ENCODE measurements at regions not wholly inside any gene's neighbourhood (a gene's known extent, or its start where the extent isn't known, plus 50 kb on each side); places are given as distances from the start of the nearest gene placed in this dataset.
"Not testable (repeated sequence)": the region's sequence is repeated elsewhere in the genome, so short reads cannot be mapped to it uniquely, and the experiment has no call there.

DNA sequence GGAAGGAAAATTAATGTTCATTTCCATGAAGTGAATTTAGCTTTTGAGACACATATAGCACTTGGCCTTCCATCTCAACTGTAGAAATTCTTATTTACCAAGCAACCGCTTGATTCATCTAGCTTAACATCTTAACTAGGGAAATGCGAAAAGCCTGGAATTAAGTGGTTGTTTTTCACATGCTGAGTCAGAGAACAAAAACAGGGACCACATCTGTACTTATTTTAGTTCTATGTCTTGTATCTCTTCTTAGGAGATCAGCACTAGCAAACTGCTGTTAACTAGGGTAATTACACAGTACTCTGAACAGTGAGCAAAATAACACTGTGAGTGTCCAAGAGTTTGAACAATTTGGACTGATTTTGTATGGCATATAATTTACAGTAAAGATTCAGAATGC lies 590.9 kb upstream of the NRSN1 start:
- DNase-seq (ENCODE audit: low spot score), result no peak

DNA sequence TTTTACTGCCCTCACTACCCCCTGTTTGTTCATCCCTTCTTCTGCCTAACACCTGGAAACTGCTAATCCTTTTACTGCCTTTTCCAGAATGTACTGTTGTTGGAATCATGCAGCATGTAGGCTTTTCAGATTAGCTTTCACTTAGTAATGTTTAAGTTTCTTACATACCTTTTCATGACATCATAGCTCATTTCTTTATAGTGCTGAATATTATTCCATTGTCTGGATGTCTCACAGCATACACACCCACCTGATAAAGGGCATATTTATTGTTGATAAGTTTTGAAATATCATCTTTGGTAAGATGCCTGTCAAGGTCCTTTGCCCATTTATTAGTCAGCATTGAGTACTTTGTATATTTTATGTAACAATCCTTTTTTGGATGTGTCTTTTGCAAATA lies 588.2 kb upstream of the NRSN1 start:
- DNase-seq (ENCODE audit: low spot score), result no peak

DNA sequence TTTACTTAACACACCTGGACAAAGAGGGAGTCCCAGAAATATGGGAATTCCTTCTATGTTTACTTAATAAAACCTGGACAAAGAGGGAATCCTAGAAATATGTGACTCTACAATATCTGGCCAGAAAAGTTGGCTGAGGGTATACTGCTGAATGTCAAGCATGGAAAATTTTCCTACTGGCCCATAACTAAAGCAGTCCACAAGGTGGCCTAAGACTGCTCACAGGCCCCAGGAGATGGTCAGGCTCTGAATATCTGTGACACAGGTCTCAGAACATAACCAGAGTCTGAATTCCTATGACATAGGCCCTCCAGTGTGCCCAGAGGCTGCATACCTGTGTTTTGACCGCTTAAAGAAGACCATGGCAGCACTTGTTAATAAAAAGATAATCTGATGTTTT lies 578.2 kb upstream of the NRSN1 start:
- peak; percentile 30 for DNase-seq (ENCODE audit: low spot score)

DNA sequence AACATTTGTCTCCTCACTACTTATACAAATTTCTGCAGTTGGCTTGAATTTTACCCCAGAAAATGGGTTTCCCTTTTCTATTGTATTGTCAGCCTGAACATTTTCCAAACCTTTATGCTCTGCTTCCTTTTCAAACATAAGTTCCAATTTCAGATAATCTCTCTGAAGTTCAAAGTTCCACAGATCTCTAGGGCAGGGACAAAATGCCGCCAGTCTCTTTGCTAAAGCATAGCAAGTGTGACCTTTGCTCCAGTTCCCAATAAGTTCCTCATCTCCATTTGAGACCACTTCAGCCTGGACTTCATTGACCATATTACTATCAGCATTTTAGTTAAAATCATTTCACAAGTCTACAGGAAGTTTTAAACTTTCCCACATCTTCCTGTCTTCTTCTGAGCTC lies 571.1 kb upstream of the NRSN1 start:
- DNase-seq (ENCODE audit: low spot score), result not testable (repeated sequence)

DNA sequence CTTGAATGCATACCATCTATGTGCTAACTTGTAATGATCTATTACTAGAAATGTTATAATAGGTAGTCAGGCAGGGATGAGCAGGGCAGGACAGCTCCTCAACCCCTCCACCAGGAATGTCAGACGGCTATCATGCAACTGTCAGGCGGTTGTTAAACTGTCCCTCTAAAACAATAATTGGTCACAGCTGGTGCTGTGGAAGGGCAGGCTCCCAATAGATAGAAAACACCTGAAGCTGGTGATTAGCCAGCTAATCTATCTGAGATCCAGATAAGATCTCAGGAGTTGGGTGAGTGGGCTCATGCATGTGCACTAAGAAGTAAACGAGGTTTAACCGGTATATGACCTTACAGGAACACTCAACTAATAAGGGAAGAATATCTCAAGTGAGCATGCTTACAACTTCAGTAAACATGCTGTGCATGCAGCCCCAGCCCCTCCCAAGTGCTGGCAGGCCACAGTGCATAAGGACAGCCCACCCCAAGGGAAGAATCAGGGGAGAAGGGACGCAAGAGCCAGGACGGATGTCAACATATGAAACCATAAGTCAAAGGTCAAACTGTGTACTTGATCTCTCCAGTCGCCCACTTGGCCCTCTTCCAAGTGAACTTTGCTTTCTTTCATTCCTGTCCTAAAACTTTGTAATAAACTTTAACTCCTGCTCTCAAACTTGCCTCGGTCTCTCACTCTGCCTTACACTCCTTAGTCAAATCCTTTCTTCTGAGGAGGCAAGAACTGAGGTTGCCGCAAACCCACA lies 566.2 kb upstream of the NRSN1 start:
- peak; percentile 71 for DNase-seq (ENCODE audit: low spot score)

DNA sequence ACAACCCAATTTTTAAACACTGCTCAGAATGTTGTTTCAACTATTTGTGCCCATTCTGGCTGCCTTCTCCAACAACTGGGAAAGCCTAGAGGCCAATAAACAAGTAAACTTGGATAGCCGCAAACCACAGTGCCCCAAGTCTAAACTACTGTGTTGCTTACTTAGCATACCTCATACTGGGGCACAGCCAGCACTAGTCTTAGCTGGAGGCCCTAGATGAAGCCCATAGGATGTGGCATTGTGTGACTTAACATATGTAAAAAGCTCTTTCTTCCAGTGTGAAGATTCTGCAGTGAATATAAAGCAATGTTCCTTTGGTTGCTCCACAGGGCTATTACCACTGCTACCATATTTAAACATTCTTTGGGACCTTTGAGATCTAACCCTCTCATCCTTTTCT lies 564.3 kb upstream of the NRSN1 start:
- no peak for DNase-seq (ENCODE audit: low spot score)

DNA sequence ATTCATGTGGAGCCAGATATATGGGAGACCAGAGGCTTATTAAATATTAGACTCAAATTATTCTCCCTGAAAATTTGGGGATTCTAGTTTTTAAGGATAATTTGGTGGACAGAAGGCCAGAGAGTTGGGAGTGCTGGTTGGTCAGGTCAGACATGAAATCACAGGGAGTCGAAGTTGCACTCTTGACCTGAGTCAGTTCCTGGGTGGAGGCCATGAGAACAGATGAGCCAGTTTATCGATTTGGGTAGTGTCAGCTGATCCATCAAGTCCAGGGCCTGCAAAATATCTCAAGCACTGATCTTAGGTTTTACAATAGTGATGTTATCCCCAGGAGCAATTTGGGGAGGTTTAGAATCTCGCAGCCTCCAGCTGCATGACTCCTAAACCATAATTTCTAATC lies 563.5 kb upstream of the NRSN1 start:
- no peak for DNase-seq (ENCODE audit: low spot score)

DNA sequence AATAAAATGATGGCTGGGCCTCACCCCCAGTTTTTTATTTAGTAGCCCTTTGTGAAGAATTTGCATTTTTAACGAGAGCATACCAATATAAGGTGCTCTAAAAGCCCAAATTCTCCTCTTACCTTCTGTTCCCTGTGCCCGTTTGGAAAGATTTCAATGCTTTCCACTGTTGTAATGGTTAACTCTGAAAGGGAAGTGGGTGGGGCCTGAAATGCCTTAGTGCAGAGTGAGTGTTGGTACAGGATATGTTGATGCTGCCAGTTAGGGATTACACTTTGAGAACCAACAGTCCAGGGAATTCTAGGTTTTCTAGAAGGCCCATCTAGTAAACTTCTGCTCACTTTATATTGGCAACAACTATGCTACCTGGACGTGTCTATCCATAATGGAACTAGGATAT lies 562.7 kb upstream of the NRSN1 start:
- DNase-seq (ENCODE audit: low spot score), result no peak

DNA sequence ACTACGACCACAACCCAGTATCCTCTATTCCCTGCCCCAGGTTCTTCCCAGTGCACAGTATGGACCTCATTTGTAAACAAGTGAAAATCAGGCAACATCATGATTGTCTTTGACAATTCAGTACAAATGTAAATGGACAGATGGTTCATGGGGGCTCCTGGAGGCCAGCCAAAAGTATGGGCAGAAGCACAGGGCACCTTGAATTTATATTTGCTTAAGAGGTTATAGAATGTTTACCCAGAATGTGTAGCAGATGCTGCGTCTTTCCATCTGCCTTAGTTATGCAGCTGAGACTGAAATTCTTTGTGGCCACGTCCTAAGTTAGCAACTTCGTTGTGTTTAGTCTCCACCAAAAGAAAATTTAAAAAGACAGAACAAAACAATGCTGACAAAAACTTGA lies 559.6 kb upstream of the NRSN1 start:
- DNase-seq (ENCODE audit: low spot score), result no peak

DNA sequence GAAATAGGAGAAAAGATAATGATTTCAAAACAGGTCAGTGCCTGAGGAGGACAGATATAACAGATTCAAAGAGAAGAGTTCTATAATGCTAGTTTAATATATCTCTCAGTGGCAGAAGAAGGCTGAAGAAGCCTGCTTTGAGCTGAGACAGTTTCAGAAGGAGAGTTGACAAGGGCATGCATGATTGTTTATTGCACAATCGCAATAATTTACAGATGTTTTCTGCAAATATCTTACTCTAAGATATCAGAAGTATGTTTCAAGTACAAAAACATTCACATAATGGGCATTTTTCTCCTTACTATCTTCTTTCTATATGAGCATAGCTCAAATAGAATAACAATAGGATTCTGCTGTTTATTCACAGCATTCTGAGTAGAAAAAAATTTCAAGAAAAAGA lies 557.7 kb upstream of the NRSN1 start:
- DNase-seq (ENCODE audit: low spot score), result no peak

DNA sequence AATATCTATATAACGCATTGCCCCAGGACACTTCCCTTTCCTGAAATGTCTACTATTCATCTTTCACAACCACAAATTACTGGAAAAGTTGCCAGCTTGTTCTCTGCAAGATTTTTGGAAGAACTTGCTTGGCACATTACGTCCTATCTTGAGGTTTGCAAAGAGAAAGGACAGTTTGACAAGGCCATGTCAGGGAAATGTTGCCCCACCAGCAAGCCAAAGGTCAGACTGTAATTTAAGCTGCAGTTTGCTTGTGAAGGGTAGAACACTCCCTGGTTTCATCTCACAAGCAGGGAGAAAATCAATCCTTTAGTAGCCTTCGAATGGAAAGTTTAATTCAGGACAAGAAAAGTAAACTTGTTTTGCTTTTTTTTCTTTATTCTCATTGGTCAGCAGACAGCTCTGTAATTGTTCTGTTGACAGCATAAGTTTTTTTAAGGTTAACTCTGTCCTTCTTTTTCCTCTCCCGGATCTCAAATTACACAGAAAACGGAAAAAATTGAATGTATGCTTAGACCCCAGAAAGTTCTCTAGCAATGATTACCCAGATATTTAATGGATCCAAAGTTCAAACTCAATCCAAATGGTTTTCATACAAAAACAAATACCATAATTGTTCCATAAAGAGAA lies 541.8 kb upstream of the NRSN1 start:
- DNase-seq (ENCODE audit: low spot score), result no peak

DNA sequence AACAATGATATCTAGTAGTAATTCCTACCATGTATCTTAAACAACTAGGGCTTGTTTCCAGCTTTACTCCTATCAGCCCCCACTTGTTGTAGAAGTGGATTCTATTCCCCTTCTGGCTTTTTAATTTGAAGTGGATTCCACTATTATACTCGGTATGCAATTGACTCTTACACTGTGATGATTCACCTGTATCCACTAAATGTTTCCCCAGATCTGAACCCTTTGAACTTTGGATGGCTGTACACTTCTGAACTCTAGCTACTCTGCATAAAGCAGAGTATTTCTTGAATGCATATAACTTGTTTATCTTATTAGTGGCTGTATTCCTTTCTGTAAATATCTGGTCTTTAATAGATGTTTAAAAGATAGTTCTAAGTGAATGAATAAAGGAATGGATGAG lies 538.4 kb upstream of the NRSN1 start:
- DNase-seq (ENCODE audit: low spot score), result no peak

DNA sequence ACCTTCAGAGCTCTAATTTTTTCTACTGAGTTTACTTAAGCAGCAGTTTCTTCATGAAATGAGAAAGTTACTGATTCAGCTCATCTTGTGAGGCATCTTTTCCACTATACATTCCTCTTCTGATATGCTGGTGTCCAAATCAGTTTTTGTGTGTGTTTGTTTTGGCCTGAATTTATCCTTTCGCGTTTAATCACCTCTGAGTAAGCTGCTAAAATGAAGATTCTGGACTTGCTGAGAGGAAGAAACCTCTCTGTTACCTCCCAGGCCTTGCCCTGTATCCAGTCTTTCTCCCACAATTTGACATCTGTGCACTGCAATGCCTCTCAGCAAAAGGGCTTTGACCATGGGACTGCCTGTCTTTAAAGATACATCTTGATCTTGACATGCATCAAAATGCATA lies 536.2 kb upstream of the NRSN1 start:
- DNase-seq (ENCODE audit: low spot score), result no peak

DNA sequence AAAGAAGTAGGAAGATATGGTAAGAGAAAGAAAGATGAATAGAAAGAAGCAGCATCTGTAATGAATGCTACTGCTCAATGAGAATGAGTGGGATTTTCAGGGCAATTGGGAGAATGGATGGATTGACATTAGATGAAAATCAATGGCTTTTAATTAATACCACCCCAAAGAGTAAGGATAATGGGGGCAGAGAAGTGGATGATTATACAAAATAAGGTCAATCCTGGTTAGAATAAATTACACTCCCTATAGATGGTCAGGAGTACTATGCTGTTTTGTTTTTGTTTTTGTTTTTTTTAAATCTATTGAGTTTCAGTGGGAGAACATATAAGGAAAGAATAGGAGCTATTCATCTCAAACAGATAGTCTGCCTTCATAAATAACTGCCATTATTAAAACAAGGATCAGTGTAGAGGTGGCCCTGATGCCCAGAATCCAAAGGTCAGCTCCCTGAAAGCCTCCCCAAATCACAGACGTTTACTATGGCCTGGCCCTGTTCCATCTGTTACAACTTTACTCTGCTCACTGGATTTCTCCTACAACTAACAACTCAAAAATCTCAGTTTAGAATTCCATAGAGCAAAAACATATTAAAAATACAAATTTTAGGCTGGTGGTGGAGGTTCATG lies 535.4 kb upstream of the NRSN1 start:
- no peak for DNase-seq (ENCODE audit: low spot score)

DNA sequence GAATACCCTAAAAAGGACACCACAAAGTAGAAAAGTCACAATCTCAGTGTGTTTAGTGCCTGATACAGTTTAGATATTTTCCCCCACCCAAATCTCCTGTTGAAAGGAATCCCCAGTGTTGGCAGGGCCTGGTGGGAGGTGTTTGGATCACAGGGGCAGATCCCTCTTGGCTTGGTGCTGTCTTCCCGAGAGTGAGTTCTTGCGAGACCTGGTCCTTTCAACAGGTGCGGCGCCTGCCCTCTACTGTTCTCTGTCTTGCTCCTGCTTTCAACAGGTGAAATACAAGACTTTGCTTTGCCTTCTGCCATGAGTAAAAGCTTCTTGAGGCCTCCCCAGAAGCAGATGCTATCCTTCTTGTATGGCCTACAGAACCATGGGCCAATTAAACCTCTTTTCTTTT lies 534.3 kb upstream of the NRSN1 start:
- no peak for DNase-seq (ENCODE audit: low spot score)

DNA sequence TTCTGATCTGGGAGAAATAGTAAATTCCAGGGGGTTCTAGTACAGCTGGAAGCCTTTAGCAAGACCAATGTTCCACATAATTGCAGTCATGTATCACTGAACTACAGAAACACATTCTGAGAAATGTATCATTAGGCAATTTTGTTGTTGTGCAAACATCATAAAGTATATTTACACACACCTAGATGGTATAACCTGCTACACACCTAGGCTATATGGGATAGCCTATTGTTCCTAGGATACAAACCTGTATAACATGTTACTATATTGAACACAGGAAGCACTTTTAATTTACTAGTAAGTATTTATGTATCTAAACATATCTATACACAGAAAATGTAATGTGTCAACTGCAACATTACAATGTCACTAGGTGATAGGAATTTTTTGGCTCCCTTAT lies 525.9 kb upstream of the NRSN1 start:
- DNase-seq (ENCODE audit: low spot score), result no peak

DNA sequence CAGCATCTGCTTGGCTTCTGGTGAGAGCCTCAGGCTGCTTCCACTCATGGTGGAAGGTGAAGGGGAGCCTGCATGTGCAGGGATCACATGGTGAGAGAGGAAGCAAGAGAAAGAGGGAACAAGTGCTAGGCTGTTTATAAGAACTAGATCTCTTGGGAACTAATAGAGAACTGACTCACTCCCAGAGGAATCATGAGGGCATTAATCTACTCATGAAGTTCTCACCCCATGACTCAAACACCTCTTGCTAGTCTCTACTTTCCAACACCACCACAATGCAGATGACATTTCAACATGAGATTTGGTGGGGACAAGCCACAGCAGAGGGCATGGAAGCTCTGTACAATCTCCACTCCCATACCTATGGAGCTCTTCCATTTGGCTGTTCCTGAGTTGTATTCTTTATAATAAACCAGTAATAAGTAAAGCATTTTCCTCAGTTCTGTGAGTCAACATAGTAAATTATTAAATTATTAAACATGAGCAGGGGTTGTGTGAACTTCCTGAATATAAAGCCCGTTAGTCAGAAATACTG lies 524.1 kb upstream of the NRSN1 start:
- no peak for DNase-seq (ENCODE audit: low spot score)

DNA sequence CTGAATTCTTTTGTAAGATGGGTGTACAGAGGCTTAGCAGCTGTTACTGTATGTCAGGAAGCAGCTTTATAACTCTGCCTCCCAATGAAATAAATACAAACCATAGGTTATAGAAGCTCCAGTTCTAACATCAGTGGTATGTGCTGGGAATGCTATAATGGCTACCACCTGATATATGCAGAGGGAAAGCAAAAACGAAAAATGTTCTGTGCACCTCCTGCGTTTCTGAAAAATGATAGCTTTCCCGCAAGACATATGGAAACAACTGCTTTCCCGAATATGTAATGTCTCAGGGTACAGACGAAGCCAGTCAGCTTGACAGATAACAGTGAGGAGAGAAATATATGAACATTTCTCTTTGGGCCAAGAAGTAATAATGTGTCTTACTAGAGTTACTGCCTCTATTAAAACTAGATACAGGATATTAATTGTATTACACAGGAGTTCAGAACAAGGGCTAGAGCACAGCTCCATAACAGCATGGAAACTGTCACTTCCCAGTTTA lies 517.0 kb upstream of the NRSN1 start:
- no peak for DNase-seq (ENCODE audit: low spot score)

DNA sequence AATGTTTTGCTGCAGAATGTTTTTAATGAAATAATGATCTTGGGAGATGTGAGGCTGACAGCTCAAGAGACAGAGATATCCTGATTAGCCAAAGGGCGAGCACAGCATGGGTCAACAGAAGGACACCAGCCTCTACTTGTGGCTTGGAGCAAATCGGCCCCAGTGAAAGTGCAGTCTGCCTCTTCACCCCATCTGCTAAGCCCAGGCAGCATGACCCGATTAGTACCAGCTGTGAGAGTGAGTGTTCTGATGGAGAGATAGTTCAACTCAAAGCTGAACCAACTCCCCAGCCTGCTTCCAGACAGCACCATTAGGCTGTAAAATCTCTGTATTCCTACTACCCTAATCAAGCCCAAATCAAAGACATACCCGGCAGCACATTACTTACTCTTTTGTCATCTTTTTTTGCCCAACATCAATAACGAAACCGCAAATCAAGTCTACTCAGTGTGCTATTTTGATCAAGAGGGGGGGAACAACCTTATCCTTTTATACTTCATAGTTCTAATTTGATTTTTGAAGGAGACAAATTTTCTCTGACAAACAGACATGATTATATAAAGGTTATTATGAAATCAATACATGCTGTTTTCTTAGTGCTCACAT lies 514.1 kb upstream of the NRSN1 start:
- DNase-seq (ENCODE audit: low spot score), result peak; percentile 99

DNA sequence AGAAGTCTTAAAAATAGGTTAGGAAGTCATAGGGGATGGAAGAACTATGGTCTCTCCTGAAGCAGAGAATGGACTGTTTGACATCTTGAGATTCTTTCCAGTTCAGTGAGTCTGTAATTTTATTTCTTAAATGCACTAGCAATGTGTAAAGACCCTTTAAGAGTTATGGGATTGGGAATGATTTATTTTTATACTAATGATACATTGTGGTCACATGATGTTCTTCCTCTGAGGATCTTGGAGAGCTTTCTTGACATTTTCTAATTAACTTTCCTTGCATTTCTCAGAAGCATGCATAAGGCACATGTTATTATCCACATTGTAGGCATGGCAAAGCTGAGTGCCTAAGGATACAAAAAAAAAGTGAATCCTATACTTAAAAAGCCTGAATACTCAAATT lies 507.6 kb upstream of the NRSN1 start:
- no peak for DNase-seq (ENCODE audit: low spot score)

DNA sequence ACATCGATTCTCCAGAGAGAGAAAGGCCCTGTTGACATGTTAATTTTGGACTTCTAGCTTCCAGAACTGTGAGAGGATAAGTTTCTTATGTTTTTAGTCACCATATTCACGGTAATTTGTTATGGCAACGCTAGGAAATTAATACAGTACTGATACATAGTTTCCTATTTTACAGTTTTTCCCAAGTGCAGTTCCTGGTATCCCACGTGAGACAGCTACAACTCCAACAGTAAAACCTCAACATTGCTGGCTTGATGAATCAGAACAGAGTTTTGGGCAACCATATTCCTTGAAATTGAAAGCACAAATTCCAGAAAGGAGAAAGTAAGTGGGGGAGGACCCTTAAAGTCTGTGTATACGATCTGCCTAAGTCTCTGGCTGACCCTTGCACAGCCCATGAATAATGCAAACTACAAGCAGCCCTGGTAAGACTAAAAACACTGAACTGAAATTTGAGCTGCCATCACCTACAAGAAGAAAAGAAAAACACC lies 505.1 kb upstream of the NRSN1 start:
- no peak for DNase-seq (ENCODE audit: low spot score)
